Smooth muscle cell of the brain vasculature (primary cell): ENCODE measurements at regions not wholly inside any gene's neighbourhood (a gene's known extent, or its start where the extent isn't known, plus 50 kb on each side); places are given as distances from the start of the nearest gene placed in this dataset.

Experiments used
- DNase-seq: peaks from one replicate; pipeline ENCODE4 v3.0.0-alpha.2; 2012; ENCODE audit warnings: low read depth, low spot score

- DNase-seq: no peak
Observed at GRCh38 chr18:73920033-73920432, 227.6 kb downstream of the FBXO15 start.

GRCh38 chr18:73918816-73919215 lies 228.8 kb downstream of the FBXO15 start:
- no peak for DNase-seq

- no peak for DNase-seq
Observed at GRCh38 chr18:73917046-73917445, 230.6 kb downstream of the FBXO15 start.

GRCh38 chr18:73913505-73913904 lies 234.1 kb downstream of the FBXO15 start:
- no peak for DNase-seq

- no peak for DNase-seq
Observed at GRCh38 chr18:73908323-73908722, 239.3 kb downstream of the FBXO15 start.

GRCh38 chr18:73901566-73901965 lies 246.1 kb downstream of the FBXO15 start:
- DNase-seq: no peak

- no peak for DNase-seq
Observed at GRCh38 chr18:73901151-73901550, 246.5 kb downstream of the FBXO15 start.

GRCh38 chr18:73900106-73900835 lies 247.4 kb downstream of the FBXO15 start:
- no peak for DNase-seq

GRCh38 chr18:73897517-73897916 lies 250.1 kb downstream of the FBXO15 start:
- DNase-seq: no peak

- DNase-seq: no peak
Observed at GRCh38 chr18:73896685-73897084, 250.9 kb downstream of the FBXO15 start.

GRCh38 chr18:73895701-73896100 lies 251.9 kb downstream of the FBXO15 start:
- DNase-seq: no peak

GRCh38 chr18:73893880-73894279 lies 253.8 kb downstream of the FBXO15 start:
- no peak for DNase-seq

- no peak for DNase-seq
Observed at GRCh38 chr18:73891572-73892421, 255.8 kb downstream of the FBXO15 start.

- no peak for DNase-seq
Observed at GRCh38 chr18:73888565-73888964, 259.1 kb downstream of the FBXO15 start.

- DNase-seq: no peak
Observed at GRCh38 chr18:73887801-73888200, 259.8 kb downstream of the FBXO15 start.

GRCh38 chr18:73884868-73885267 lies 262.8 kb downstream of the FBXO15 start:
- DNase-seq: no peak

GRCh38 chr18:73881396-73881917 lies 266.2 kb downstream of the FBXO15 start:
- DNase-seq: no peak

- DNase-seq: no peak
Observed at GRCh38 chr18:73880387-73880786, 267.2 kb downstream of the FBXO15 start.

GRCh38 chr18:73879766-73880165 lies 267.9 kb downstream of the FBXO15 start:
- DNase-seq: no peak

- no peak for DNase-seq
Observed at GRCh38 chr18:73879328-73879727, 268.3 kb downstream of the FBXO15 start.

- no peak for DNase-seq
Observed at GRCh38 chr18:73869182-73869581, 278.5 kb downstream of the FBXO15 start.

- no peak for DNase-seq
Observed at GRCh38 chr18:73861771-73862170, 285.9 kb downstream of the FBXO15 start.
